ENCODE measurements at regions not wholly inside any gene's neighbourhood (a gene's known extent, or its start where the extent isn't known, plus 50 kb on each side); places are given as distances from the start of the nearest gene placed in this dataset.
"Not testable (repeated sequence)": the region's sequence is repeated elsewhere in the genome, so short reads cannot be mapped to it uniquely, and the experiment has no call there.

DNA sequence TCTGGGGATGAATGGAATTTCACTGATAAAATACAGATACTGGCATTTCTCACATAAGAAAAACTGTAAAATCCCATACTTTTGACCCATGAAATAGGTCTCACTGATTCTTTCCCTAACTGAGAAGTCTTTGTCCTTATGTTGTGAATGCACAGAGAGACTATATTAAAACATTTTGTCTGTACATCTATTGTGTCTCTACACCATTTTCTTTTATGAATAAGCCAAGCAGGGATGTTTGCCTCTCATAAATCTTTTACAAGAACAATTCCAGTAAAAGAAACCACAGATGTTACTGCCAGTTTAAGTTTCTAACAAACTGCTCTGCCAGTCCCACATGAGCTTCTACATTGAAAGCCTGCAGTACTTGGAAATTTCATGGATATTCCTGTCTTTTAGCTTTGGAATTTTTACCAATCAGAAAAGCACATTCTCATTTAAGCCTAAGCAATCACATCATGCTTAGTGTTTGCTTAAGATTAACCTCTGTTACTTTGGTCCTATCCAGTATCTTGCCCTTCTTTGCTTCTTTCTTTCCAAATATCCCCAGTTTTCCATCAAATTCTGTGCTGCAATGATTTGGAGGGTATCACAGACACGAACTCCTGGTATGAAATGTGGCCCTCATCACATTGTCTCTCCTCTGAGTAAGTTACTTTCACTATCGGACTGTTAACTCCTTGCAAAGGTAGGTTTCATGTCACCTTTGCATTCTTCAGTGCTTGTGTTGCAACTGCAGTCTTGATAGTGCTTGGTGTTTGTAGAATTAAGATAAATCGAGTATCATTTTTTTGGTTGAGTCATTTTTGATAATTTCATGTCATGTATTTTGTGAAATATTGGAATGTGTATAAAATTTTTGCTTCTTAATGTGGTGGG is 415.1 kb upstream of the ADAMTSL1 start:
- in situ Hi-C loops (cut with MboI; ENCODE audit: low pct_unique_long_range_greater_than_20kb, low sequenced_read_pairs) = no loop called here
- DNase-seq = no peak

DNA sequence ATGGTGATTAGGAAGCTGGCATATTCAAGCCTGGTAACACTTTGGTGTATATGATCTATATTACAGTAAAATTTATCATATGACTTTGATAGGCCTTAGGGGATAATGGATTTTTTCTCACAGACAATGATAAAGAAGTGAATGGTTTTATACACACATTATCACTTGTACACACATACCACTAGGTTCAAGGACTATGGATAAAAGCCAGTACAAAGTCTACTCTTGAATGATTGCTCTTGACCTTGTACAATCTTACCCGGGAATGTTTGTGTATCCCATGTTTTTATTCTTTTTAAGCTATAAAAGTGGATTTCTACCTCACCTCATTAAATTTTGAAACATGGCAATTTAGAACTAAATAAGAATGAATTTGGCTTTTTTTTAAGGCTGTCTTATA is 414.5 kb upstream of the ADAMTSL1 start:
- in situ Hi-C loops (cut with MboI; ENCODE audit: low pct_unique_long_range_greater_than_20kb, low sequenced_read_pairs) = no loop called here
- no peak for DNase-seq

DNA sequence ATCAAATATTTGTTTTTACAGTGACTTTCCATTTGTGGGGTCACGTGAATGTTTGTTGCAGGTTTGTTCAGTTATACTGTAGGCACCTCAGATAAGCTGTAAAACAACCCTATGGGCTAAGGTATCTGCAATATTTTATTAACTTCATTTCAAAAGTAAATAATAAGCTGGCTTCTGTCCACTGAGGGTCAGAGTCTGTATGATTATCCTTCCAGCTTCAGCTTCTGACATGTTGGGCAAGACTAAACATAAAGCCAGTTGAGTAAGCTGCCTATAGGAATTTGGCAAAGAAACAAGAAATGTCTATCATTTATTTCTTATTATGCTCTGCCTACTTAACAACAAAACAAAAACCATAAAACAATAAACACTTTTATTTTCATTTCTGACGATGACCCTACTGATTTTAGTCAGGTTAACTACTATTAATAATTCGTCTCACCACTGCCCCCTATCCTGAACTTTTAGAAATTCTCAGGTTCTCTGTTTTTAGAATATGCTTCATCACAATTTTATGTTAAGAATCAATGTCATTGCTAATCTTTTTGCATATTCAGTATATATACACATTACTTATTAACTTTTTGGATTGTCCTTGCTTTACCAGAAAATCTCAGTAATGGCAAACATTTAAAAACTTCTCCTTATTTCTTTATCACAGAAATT is 413.6 kb upstream of the ADAMTSL1 start:
- in situ Hi-C loops (cut with MboI; ENCODE audit: low pct_unique_long_range_greater_than_20kb, low sequenced_read_pairs) = no loop called here

DNA sequence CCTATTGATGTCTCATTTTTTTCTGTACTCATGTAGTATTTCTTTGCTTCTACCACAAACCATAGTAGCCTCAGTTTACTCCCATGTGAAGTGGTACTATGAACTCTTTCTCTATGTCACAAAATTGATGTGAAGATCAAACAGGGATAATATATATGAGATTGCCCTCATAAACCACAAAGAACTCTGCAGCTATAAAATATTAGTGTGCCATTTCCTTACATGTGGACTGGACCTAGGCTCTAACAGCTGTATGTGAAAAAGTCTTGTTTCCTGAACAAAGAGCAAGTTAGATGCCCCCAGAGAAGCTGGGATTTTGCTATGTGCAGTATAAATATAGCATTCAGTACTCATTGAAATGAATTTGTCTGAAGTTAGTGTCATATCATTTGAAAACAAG is 412.6 kb upstream of the ADAMTSL1 start:
- in situ Hi-C loops (cut with MboI; ENCODE audit: low pct_unique_long_range_greater_than_20kb, low sequenced_read_pairs) = no loop called here

More for the DNA sequence above, 413.6 kb upstream of the ADAMTSL1 start:
- DNase-seq = no peak

DNA sequence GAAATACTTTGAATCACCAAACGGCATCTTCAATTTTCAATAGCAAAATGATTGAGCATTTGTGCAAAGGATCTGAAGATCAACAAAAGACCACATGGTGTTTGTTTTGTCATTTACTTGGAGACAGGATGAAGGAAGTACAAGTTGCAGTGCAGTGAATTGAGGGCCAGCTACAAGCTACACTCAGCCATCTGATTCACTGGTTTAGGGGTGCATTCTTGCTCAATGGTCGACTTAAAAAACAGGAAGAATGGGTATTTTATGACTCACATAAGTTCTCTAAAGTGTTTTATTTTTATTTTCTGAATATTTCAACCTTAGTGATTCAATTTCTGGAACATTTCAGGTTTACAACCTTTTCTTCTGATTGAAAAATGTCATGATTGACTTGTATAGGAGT is 412.1 kb upstream of the ADAMTSL1 start:
- in situ Hi-C loops (cut with MboI; ENCODE audit: low pct_unique_long_range_greater_than_20kb, low sequenced_read_pairs) = no loop called here
- DNase-seq = no peak

More for the DNA sequence above, 412.6 kb upstream of the ADAMTSL1 start:
- DNase-seq = no peak

DNA sequence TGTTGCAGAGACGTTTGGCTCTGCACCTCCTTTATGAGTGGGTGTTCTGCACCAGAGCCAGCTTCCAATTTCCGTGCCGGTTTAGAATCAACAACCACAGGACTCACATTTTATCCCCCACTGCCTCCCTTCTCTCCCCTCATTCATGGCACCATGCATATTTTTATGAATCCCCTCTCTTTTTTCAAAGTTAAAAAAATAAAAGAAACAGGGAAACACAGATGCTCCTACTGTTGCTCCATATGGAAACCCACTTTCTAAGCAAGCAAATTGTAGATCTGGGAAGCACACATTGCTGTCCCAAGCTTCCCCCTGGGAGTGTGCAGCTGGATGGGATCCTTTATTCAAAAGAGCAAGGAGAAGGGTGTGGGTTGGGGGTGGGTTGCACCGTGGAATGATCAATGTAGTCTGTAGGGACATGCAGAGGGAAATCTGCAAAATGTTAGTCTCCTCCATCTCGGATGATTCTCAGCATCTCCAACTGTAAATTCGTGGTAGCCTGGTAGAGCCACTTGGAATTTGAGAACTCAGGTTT is 410.0 kb upstream of the ADAMTSL1 start:
- DNase-seq = no peak
- in situ Hi-C loops (cut with MboI; ENCODE audit: low pct_unique_long_range_greater_than_20kb, low sequenced_read_pairs) = no loop called here

DNA sequence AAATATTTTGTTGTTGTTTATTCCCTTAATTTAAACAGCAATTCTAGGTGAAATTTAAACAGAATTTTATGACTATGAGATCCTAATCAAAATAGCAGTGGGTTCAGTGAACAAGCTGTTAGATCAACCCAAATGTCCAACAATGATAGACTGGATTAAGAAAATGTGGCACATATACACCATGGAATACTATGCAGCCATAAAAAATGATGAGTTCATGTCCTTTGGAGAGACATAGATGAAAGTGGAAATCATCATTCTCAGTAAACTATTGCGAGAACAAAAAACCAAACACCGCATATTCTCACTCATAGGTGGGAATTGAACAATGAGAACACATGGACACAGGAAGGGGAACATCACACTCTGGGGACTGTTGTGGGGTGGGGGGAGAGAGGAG is 407.3 kb upstream of the ADAMTSL1 start:
- in situ Hi-C loops (cut with MboI; ENCODE audit: low pct_unique_long_range_greater_than_20kb, low sequenced_read_pairs); DNase-seq: not testable (repeated sequence)

DNA sequence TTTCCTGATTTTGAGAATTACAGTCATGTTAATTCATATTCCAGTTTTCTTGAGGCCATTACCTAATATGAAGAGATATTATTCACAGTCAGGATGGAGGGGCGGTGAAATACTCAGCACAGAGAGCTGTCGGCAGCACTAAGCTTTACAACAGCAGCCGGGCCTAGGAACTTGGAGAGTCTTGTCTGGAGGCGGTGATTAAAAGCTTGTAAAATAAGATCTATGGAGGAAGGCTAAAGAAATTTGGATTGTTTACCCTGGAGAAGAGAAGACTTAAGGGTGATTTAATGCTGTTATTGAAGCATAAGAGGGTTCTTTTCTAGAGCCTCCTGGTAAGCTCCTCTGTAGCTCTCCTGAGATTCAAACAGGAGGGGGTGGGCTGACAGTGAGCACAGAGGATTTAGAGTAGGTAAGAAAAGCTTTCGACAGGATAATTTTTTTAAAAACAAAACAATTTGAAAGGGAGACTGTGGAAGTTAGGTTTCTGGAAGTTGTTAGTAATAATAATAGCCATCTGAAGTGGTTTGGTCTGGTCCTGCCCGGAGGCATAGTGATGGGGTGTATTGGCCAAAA is 406.3 kb upstream of the ADAMTSL1 start:
- in situ Hi-C loops (cut with MboI; ENCODE audit: low pct_unique_long_range_greater_than_20kb, low sequenced_read_pairs) = no loop called here
- no peak for DNase-seq

DNA sequence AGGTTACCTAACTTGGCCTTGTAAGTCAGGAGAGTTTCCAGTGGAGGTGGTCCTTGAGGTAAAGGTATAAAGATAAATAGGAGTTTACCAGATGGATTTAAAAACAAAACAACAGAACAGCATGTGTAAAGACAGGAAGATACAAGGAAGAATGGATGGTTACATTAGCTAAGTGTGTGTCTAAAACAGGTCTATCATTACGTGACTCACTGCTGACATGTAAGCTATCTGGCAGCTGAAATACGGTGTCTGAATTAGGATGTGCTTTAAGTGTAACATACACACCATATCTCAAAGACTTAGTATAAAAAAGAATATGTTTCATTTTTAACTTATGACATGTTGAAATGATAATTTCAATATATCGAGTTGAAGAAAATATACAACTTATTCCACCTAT is 405.1 kb upstream of the ADAMTSL1 start:
- DNase-seq = no peak
- in situ Hi-C loops (cut with MboI; ENCODE audit: low pct_unique_long_range_greater_than_20kb, low sequenced_read_pairs) = no loop called here

DNA sequence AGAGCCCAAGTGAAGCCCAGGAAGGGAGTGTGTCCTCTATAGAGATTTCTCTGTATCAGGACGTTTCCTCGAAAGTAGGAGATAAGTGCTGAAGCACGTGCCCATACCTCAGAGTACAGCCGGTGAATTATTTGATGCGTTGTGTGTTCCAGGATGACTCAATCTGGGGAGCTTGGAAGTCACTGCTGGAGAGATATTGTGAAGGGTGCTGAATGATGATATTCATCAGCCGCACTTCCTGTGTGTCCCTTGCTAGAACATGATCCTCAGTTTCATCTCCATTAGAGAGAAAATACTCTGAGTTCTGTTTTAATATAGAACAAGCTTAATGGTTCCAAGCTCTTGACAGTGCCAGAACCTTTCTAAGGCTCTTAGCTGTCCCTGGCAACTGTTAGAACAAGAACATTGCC is 402.3 kb upstream of the ADAMTSL1 start:
- no peak for DNase-seq

DNA sequence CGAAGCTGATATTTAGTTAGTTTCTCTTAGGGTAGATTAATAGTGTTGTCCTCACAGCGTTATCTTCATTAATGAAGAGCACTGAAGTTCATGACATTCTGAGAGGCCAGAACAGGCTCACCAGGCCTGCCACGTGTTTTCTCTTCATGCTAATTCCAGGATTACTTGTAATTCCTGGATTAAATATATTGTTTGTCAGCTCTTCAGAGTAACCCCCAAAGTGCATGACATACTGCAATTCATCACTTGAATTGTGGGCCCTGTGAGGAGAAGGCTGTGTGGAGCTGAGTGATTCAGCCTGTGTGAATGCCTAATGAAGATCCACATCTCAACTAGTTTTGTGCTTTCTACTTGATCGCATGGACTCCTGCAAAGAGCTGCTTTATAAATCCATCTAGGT is 401.0 kb upstream of the ADAMTSL1 start:
- DNase-seq = no peak
- in situ Hi-C loops (cut with MboI; ENCODE audit: low pct_unique_long_range_greater_than_20kb, low sequenced_read_pairs) = no loop called here

More for the DNA sequence above, 402.3 kb upstream of the ADAMTSL1 start:
- in situ Hi-C loops (cut with MboI; ENCODE audit: low pct_unique_long_range_greater_than_20kb, low sequenced_read_pairs) = no loop called here

DNA sequence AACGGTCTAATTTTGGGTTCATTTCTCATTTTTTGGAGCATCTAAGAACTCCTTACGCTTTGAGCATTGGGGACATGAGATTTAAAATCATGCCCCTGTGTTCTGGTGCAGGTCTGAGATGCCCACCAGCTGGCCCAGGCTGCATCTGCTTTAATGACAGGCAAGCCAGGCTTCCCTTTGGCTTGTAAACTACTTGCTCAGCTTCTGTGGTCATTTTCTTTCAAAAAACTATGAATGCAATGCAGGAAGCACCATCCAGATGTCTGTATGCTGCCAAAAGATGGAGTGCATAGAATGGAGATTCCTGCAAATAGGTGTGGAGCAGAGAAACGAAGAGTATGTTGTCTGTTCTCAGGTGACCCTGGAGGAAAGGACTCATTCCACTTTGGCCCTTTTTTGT is 399.9 kb upstream of the ADAMTSL1 start:
- in situ Hi-C loops (cut with MboI; ENCODE audit: low pct_unique_long_range_greater_than_20kb, low sequenced_read_pairs) = no loop called here
- no peak for DNase-seq

DNA sequence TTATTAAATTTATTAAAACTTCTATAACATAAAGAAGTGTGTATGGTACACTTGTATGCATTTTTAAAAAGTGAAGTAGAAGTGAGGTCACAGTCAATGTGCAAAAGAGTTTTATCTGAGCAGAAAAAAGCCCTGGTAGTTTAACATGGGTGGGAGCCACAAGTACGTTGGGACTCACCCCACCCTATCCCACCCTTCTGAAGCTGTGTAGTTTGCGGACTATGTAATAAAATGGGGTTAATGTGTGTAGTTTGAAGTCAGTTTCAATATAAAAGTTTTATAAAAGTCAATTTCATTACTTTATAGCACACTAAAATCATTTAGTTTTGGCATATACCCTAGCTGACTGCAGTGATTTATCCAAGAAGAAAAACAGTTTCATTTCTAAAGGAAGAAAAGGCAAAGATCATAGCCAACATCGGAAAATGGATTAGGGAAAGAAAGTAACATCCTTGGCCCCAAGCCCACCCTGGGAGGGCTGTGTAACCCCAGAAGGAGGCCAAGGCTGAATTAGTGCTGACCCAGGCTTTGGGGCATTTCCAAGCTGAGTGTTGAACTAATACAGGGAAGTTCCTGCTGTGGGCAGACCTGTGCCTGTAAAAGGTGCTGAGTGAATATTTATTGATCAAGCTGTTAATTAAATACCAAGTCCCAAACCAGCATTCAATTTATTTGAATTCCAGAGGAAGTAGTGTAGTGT is 398.6 kb upstream of the ADAMTSL1 start:
- no peak for DNase-seq
- in situ Hi-C loops (cut with MboI; ENCODE audit: low pct_unique_long_range_greater_than_20kb, low sequenced_read_pairs) = no loop called here

DNA sequence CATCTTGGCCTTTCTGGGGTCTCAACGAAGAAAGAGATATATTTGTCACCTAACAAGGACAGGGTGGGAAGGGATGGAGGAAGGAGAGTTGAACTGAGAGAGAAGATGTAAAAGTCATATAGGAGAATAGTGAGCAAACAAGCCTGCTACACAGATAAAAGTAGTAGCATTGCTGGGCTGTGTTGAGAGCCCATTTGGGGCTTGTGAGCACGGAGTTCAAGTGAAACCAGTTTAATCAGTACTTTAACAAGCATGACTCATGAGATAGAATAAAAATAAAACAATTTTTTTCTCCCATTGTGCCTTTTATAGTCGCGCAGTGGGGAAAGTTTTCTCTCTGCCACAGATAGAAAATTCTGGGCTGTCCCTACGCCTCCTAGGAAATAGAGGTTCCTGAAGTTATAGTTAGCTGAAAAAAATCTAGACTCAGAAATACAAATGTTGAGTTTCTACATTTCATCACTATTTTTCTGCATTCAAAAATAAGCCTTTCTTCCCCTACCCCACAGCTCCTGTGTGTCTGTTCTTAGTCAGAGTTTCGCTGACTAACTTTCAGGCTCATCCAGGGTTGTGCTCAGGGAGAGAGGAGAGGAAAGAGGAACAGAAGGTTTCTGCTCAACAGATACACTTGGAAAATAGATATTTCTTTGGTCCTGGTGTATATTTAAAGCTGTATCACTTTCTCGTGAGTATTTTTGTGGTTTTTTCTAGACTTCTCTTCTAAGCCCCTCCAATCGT is 395.8 kb upstream of the ADAMTSL1 start:
- in situ Hi-C loops (cut with MboI; ENCODE audit: low pct_unique_long_range_greater_than_20kb, low sequenced_read_pairs) = no loop called here
- DNase-seq = no peak

DNA sequence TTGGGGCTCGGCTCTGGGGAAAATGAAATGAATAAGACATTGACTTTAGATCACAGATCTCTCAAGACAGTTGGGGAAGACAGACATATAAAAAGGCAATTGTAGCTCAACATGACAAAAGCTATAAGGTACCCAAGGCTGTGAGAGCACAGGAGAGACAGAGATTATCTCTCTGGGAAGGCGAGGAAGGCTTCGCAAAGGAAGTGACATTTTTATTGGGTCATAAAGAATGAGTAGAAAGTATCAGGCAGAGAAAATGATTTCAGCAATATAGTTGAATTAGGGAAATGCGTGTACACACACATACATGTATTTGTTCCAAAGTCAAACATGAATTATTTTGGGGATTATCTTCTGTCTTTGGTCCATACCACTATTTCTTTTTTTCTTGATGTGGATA is 381.8 kb upstream of the ADAMTSL1 start:
- no peak for DNase-seq

DNA sequence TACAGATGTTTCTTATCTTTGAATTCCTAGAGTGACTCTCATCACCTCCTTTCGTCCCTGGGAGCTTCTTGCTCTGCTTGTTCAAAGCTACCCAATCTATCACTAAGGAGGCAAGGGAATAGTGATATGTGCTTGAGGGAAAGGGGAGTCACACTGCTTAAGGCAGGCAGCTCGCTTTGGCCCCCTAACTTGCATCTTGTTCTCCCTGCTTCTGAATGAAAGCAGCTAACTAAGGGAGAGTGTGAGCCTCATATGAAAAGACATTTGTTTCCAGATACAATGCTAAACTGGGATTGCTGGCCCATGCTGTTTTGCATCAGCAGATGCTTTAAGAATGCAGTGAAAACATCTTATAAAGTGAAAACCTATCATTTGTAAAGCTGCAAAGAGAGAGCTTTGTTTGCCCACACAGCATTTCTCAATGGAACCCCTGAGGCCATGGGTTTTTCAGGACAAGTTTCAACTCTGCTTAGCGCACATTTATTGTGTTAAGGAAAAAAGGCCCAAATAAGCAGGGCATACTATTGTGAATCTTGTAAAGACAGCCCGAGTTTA is 367.9 kb upstream of the ADAMTSL1 start:
- in situ Hi-C loops (cut with MboI; ENCODE audit: low pct_unique_long_range_greater_than_20kb, low sequenced_read_pairs) = no loop called here
- no peak for DNase-seq

More for the DNA sequence above, 381.8 kb upstream of the ADAMTSL1 start:
- in situ Hi-C loops (cut with MboI; ENCODE audit: low pct_unique_long_range_greater_than_20kb, low sequenced_read_pairs) = no loop called here

DNA sequence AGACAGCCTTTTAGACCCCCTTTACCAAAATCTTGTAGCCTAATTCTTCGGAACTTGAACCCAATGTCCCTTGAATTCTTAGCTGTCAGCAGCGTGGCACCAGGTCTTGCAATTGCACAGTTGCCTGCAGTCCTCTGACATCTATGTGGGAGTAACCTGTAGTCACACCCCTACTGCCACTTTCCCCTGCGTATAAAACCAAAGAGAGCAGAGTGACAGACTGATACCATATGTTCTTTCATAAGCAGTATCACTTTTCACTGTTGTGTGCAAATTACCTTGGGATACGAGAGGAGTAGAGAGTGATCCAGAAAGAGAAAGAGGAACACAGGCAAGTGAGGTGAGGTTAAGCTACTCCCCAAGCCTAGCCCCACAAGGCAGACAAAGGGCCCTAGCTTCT is 364.3 kb upstream of the ADAMTSL1 start:
- DNase-seq = no peak
- in situ Hi-C loops (cut with MboI; ENCODE audit: low pct_unique_long_range_greater_than_20kb, low sequenced_read_pairs) = no loop called here

DNA sequence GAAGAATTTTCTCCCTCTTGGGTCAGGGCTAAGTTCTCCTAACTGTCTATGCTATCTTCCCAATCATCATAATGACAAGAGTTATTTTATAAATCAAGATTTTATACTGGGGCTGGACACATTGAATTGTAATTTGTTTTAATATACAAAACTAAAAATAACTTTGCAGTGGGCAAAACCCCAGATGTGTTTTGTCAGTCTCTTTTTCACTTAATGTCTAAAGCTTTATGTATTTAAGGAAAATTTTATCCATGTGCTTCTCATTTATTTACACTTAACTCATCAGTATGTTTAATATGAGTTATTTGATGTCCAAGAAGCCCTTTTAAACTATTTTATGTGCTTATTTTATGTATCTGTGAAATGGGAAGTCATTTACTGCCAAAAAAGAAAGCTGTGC is 362.8 kb upstream of the ADAMTSL1 start:
- in situ Hi-C loops (cut with MboI; ENCODE audit: low pct_unique_long_range_greater_than_20kb, low sequenced_read_pairs) = no loop called here
- no peak for DNase-seq
